H1 (cell line): ENCODE measurements at regions not wholly inside any gene's neighbourhood (a gene's known extent, or its start where the extent isn't known, plus 50 kb on each side); places are given as distances from the start of the nearest gene placed in this dataset.

Source experiments
- RNF2 ChIP-seq: fragments of 200-900, 300-1000 bp; sonication (generic); IDR thresholded peaks from 2 replicates; pipeline ENCODE4 v1.7.1; 2016; ENCODE audit warnings: borderline replicate concordance, low read depth, mild to moderate bottlenecking, antibody characterized with exemption, low read length; ENCODE audit not compliant: poor library complexity, severe bottlenecking; ENCODE audit errors: missing control alignments

DNA sequence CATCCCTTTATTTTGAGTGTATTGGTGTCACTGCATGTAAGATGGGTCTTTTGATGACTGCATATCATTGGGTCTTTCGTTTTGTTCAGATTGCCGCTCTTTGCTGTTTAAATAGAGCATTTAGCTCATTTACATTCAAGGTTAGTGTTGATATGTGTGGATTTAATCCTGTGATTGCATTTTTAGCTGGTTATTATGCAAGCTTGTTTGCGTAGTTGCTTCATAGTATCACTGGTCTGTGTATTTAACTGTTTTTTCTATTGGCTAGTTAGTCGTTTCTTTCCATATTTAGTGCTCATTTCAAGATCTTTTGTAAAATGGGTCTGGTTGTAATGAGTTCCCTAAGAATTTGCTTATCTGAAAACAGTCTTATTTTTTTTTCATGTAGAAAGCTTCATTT is 1170.6 kb upstream of the SEL1L start (continued):
- TF ChIP-seq RNF2, result no peak
- TF ChIP-seq, all 59 proteins: peak for 0
